ENCODE measurements at regions not wholly inside any gene's neighbourhood (a gene's known extent, or its start where the extent isn't known, plus 50 kb on each side); places are given as distances from the start of the nearest gene placed in this dataset.

GRCh38 chr10:21265622-21266021 is 259.9 kb downstream of the SKIDA1 start:
- TF ChIP-seq FOXP2 (optimal IDR thresholded peaks at IDR 0.05; ENCODE audit: borderline replicate concordance, extremely low read depth, extremely low read length, insufficient read depth) (no peak), SIN3A (IDR thresholded peaks at IDR 0.05; ENCODE audit: borderline replicate concordance, insufficient read depth, low read length) (no peak), TAF1 (IDR thresholded peaks at IDR 0.05; ENCODE audit: borderline replicate concordance, insufficient read depth, low read length) (no peak), POLR2AphosphoS5 (IDR thresholded peaks at IDR 0.05; ENCODE audit: low read depth, low read length) (no peak)
- TF ChIP-seq, protein P1, sequence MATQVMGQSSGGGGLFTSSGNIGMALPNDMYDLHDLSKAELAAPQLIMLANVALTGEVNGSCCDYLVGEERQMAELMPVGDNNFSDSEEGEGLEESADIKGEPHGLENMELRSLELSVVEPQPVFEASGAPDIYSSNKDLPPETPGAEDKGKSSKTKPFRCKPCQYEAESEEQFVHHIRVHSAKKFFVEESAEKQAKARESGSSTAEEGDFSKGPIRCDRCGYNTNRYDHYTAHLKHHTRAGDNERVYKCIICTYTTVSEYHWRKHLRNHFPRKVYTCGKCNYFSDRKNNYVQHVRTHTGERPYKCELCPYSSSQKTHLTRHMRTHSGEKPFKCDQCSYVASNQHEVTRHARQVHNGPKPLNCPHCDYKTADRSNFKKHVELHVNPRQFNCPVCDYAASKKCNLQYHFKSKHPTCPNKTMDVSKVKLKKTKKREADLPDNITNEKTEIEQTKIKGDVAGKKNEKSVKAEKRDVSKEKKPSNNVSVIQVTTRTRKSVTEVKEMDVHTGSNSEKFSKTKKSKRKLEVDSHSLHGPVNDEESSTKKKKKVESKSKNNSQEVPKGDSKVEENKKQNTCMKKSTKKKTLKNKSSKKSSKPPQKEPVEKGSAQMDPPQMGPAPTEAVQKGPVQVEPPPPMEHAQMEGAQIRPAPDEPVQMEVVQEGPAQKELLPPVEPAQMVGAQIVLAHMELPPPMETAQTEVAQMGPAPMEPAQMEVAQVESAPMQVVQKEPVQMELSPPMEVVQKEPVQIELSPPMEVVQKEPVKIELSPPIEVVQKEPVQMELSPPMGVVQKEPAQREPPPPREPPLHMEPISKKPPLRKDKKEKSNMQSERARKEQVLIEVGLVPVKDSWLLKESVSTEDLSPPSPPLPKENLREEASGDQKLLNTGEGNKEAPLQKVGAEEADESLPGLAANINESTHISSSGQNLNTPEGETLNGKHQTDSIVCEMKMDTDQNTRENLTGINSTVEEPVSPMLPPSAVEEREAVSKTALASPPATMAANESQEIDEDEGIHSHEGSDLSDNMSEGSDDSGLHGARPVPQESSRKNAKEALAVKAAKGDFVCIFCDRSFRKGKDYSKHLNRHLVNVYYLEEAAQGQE (IDR thresholded peaks at IDR 0.05; ENCODE audit: insufficient read depth in 1 of 2, low read depth in 2 of 2, low read length in 2 of 2), result no peak

DNA sequence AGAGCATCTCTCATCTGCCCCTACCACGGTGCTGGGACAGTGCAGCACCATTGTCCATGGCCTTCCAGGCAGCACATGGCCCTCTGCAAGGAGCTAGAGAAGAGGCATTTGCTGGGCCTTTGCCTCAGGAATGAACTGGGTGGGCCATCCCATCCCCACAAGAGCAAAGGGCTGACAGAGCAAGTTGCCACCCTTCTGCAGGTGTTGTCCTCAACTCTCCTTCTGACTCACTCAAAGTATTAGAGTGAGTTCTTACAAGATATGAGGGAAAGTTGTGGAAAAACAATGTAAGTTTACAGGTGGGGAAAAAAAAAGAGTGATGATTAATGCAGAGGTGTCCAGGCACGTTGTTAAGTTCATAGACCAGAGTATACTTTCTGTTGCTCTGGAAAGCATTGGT is 261.2 kb downstream of the SKIDA1 start:
- TF ChIP-seq FOXP2 (optimal IDR thresholded peaks at IDR 0.05; ENCODE audit: borderline replicate concordance, extremely low read depth, extremely low read length, insufficient read depth) (no peak), SIN3A (IDR thresholded peaks at IDR 0.05; ENCODE audit: borderline replicate concordance, insufficient read depth, low read length) (no peak)
- TF ChIP-seq, protein P1 (IDR thresholded peaks at IDR 0.05; ENCODE audit: insufficient read depth in 1 of 2, low read depth in 2 of 2, low read length in 2 of 2), result no peak

GRCh38 chr10:21263839-21264238 is 261.6 kb downstream of the SKIDA1 start:
- TF ChIP-seq POLR2AphosphoS5 (IDR thresholded peaks at IDR 0.05; ENCODE audit: low read depth, low read length) (no peak), FOXP2 (optimal IDR thresholded peaks at IDR 0.05; ENCODE audit: borderline replicate concordance, extremely low read depth, extremely low read length, insufficient read depth) (no peak), TAF1 (IDR thresholded peaks at IDR 0.05; ENCODE audit: borderline replicate concordance, insufficient read depth, low read length) (no peak), SIN3A (IDR thresholded peaks at IDR 0.05; ENCODE audit: borderline replicate concordance, insufficient read depth, low read length) (no peak)
- TF ChIP-seq, protein P1 (IDR thresholded peaks at IDR 0.05; ENCODE audit: insufficient read depth in 1 of 2, low read depth in 2 of 2, low read length in 2 of 2), result no peak

- TF ChIP-seq SIN3A (IDR thresholded peaks at IDR 0.05; ENCODE audit: borderline replicate concordance, insufficient read depth, low read length) (no peak), FOXP2 (optimal IDR thresholded peaks at IDR 0.05; ENCODE audit: borderline replicate concordance, extremely low read depth, extremely low read length, insufficient read depth) (no peak)
- TF ChIP-seq, protein P1 (IDR thresholded peaks at IDR 0.05; ENCODE audit: insufficient read depth in 1 of 2, low read depth in 2 of 2, low read length in 2 of 2), result no peak
Measured at GRCh38 chr10:21263263-21263803, 262.1 kb downstream of the SKIDA1 start.

- TF ChIP-seq SIN3A (IDR thresholded peaks at IDR 0.05; ENCODE audit: borderline replicate concordance, insufficient read depth, low read length), result no peak
- TF ChIP-seq POLR2AphosphoS5 (IDR thresholded peaks at IDR 0.05; ENCODE audit: low read depth, low read length), result no peak
- TF ChIP-seq, protein P1 (IDR thresholded peaks at IDR 0.05; ENCODE audit: insufficient read depth in 1 of 2, low read depth in 2 of 2, low read length in 2 of 2), result no peak
- no peak for TF ChIP-seq TAF1 (IDR thresholded peaks at IDR 0.05; ENCODE audit: borderline replicate concordance, insufficient read depth, low read length)
- no peak for TF ChIP-seq FOXP2 (optimal IDR thresholded peaks at IDR 0.05; ENCODE audit: borderline replicate concordance, extremely low read depth, extremely low read length, insufficient read depth)
Measured at GRCh38 chr10:21261842-21262294, 263.6 kb downstream of the SKIDA1 start.

All from PFSK-1 (cell line).